Peyer's patch (tissue), 4 donors: ENCODE measurements at regions not wholly inside any gene's neighbourhood (a gene's known extent, or its start where the extent isn't known, plus 50 kb on each side); places are given as distances from the start of the nearest gene placed in this dataset.

Experiments used
- DNase-seq, 3 donors: peaks; one replicate each; pipeline ENCODE4 v3.0.0-alpha.2; 2017 to 2019
- H3K27ac ChIP-seq, 4 donors: fragments of 200-600 bp; sonication (generic); one replicate each; pipeline ENCODE4 v1.5.1; 2016 to 2019
- H3K27me3 ChIP-seq, 2 donors: fragments of 200-600 bp; sonication (generic); one replicate each; pipeline ENCODE4 v1.5.1; 2019
- H3K36me3 ChIP-seq, 3 donors: fragments of 200-600 bp; sonication (generic); one replicate each; pipeline ENCODE4 v1.5.1; 2016 to 2019
- H3K4me1 ChIP-seq, 4 donors: fragments of 200-600 bp; sonication (generic); one replicate each; pipeline ENCODE4 v1.5.1; 2016 to 2019
- H3K4me3 ChIP-seq, 4 donors: fragments of 200-600 bp; sonication (generic); 1 replicate in 3 of 4; 2 replicates in 1 of 4; pipeline ENCODE4 v1.5.1; 2016 to 2019; ENCODE audit warnings: mild to moderate bottlenecking in 1 of 4
- H3K9me3 ChIP-seq, 4 donors: fragments of 200-600 bp; sonication (generic); one replicate each; pipeline ENCODE4 v1.5.1; 2016 to 2019; ENCODE audit warnings: mild to moderate bottlenecking in 1 of 4
- CTCF ChIP-seq, 6 experiments: fragments of 450-650 bp in 4 of 6; fragments of 200-600 bp in 2 of 6; sonication (generic) in 1 of 6; IDR thresholded peaks; one replicate each; pipeline ENCODE4 v1.5.1; 2017 to 2019; ENCODE audit warnings: antibody characterized with exemption in 6 of 6, mild to moderate bottlenecking in 3 of 6, moderate library complexity in 1 of 6
- POLR2A ChIP-seq, 2 donors: fragments of 450-650 bp; IDR thresholded peaks; one replicate each; pipeline ENCODE4 v1.5.1; 2017; ENCODE audit warnings: antibody characterized with exemption in 2 of 2, mild to moderate bottlenecking in 2 of 2, moderate library complexity in 2 of 2

GRCh38 chr3:72332689-72333088 is 515.6 kb downstream of the SHQ1 start:
- Histone ChIP-seq H3K9me3 (no peaks in the 10 kb centered on the region), H3K36me3 (no peaks in the 10 kb centered on the region), H3K4me1 (peaks cover 0 to 8% (median 0%) of the 10 kb centered on the region in 4 donors), H3K27ac (no peak overlapping the region), H3K27me3 (no peaks in the 10 kb centered on the region), H3K4me3 (no peak overlapping the region)
- no peak for DNase-seq
- TF ChIP-seq CTCF (IDR thresholded peaks at IDR 0.05) = no peak
- TF ChIP-seq POLR2A (IDR thresholded peaks at IDR 0.05) = no peak

GRCh38 chr3:72332036-72332435 is 516.2 kb downstream of the SHQ1 start:
- no peaks in the 10 kb centered on the region for H3K36me3 ChIP-seq
- H3K27me3 ChIP-seq = no peaks in the 10 kb centered on the region
- no peak overlapping the region for H3K4me3 ChIP-seq
- peaks cover 0 to 6% (median 0%) of the 10 kb centered on the region in 4 donors for H3K4me1 ChIP-seq
- no peak overlapping the region for H3K27ac ChIP-seq
- TF ChIP-seq POLR2A (IDR thresholded peaks at IDR 0.05) = no peak
- no peak for TF ChIP-seq CTCF (IDR thresholded peaks at IDR 0.05)
- no peak for DNase-seq
- no peaks in the 10 kb centered on the region for H3K9me3 ChIP-seq

GRCh38 chr3:72331076-72331475 is 517.2 kb downstream of the SHQ1 start:
- H3K27me3 ChIP-seq = no peaks in the 10 kb centered on the region
- no peaks in the 10 kb centered on the region for H3K36me3 ChIP-seq
- no peak for DNase-seq

GRCh38 chr3:72329354-72329753 is 518.9 kb downstream of the SHQ1 start:
- Histone ChIP-seq H3K9me3 (no peaks in the 10 kb centered on the region), H3K27ac (no peak overlapping the region), H3K4me1 (no peaks in the 10 kb centered on the region), H3K27me3 (no peaks in the 10 kb centered on the region), H3K36me3 (no peaks in the 10 kb centered on the region), H3K4me3 (no peak overlapping the region)
- TF ChIP-seq CTCF (IDR thresholded peaks at IDR 0.05) = no peak
- TF ChIP-seq POLR2A (IDR thresholded peaks at IDR 0.05) = no peak
- no peak for DNase-seq

More at GRCh38 chr3:72331076-72331475, 517.2 kb downstream of the SHQ1 start:
- no peaks in the 10 kb centered on the region for H3K9me3 ChIP-seq
- H3K4me3 ChIP-seq = no peak overlapping the region
- TF ChIP-seq CTCF (IDR thresholded peaks at IDR 0.05) = no peak
- TF ChIP-seq POLR2A (IDR thresholded peaks at IDR 0.05) = no peak
- no peak overlapping the region for H3K27ac ChIP-seq
- no peaks in the 10 kb centered on the region for H3K4me1 ChIP-seq

- H3K4me1 ChIP-seq = no peaks in the 10 kb centered on the region
- no peak overlapping the region for H3K27ac ChIP-seq
- H3K4me3 ChIP-seq = no peak overlapping the region
These were observed 519.4 kb downstream of the SHQ1 start for GRCh38 chr3:72328755-72329277.

More at GRCh38 chr3:72328755-72329277, 519.4 kb downstream of the SHQ1 start:
- no peak for DNase-seq
- no peak for TF ChIP-seq POLR2A (IDR thresholded peaks at IDR 0.05)
- TF ChIP-seq CTCF (IDR thresholded peaks at IDR 0.05) = no peak
- Histone ChIP-seq H3K27me3 (no peaks in the 10 kb centered on the region), H3K36me3 (no peaks in the 10 kb centered on the region), H3K9me3 (no peaks in the 10 kb centered on the region)
